CD4-positive, alpha-beta memory T cell (primary cell): ENCODE measurements at regions not wholly inside any gene's neighbourhood (a gene's known extent, or its start where the extent isn't known, plus 50 kb on each side); places are given as distances from the start of the nearest gene placed in this dataset.

Experiments used
- CTCF ChIA-PET: fragments of 350-600 bp; sonication (Branson Sonifier 250); formaldehyde crosslinking; loops from one replicate; lab custom pipeline; 2021; ENCODE audit warnings: inconsistent platforms; ENCODE audit not compliant: partially characterized antibody; lab: Charles Lee
- POLR2A ChIA-PET: fragments of 350-600 bp; sonication (Branson Sonifier 250); formaldehyde crosslinking; loops from one replicate; lab custom pipeline; 2021; ENCODE audit not compliant: partially characterized antibody; lab: Charles Lee
- DNase-seq, 5 donors: peaks; one replicate each; pipeline versions ENCODE4 v3.0.0 to v3.0.0-alpha.2; 2020 to 2022; ENCODE audit warnings: mixed read lengths in 1 of 5
- H3K27ac ChIP-seq: one replicate; pipeline ENCODE4 v1.7.0; 2013; ENCODE audit warnings: low read depth, low read length
- H3K27me3 ChIP-seq: 2 replicates; pipeline ENCODE4 v1.7.0; 2013; ENCODE audit warnings: mild to moderate bottlenecking, low read length, moderate library complexity; ENCODE audit not compliant: insufficient read depth
- H3K36me3 ChIP-seq: 2 replicates; pipeline ENCODE4 v1.7.0; 2013; ENCODE audit warnings: mild to moderate bottlenecking, low read length, moderate library complexity; ENCODE audit not compliant: insufficient read depth
- H3K4me1 ChIP-seq: 2 replicates; pipeline ENCODE4 v1.7.0; 2013; ENCODE audit warnings: mild to moderate bottlenecking, low read length, moderate library complexity; ENCODE audit not compliant: insufficient read depth
- H3K4me3 ChIP-seq, 2 donors: one replicate each; pipeline ENCODE4 v1.7.0; 2013; ENCODE audit warnings: low read length in 2 of 2, mild to moderate bottlenecking in 1 of 2
- H3K9me3 ChIP-seq, 2 donors: one replicate each; pipeline ENCODE4 v1.7.0; 2013; ENCODE audit warnings: low read length in 2 of 2, control low read depth in 1 of 2; ENCODE audit not compliant: control insufficient read depth in 1 of 2
- H3K27ac Mint-ChIP-seq, 7 donors: one replicate each; pipeline ENCODE4 v1.8.0; 2020 to 2021; ENCODE audit warnings: mixed read lengths in 7 of 7, mild to moderate bottlenecking in 6 of 7, inconsistent platforms in 3 of 7, moderate library complexity in 3 of 7
- H3K27me3 Mint-ChIP-seq, 2 donors: one replicate each; pipeline ENCODE4 v1.8.0; 2020 to 2021; ENCODE audit warnings: mixed read lengths in 2 of 2
- H3K36me3 Mint-ChIP-seq, 2 donors: one replicate each; pipeline ENCODE4 v1.8.0; 2020 to 2021; ENCODE audit warnings: mixed read lengths in 2 of 2, inconsistent platforms in 1 of 2, mild to moderate bottlenecking in 1 of 2
- H3K4me1 Mint-ChIP-seq, 4 donors: one replicate each; pipeline ENCODE4 v1.8.0; 2020 to 2021; ENCODE audit warnings: mixed read lengths in 4 of 4, mild to moderate bottlenecking in 1 of 4
- H3K4me3 Mint-ChIP-seq, 8 donors: one replicate each; pipeline ENCODE4 v1.8.0; 2020 to 2021; ENCODE audit warnings: mixed read lengths in 8 of 8, mild to moderate bottlenecking in 7 of 8, moderate library complexity in 6 of 8, inconsistent platforms in 3 of 8
- H3K9me3 Mint-ChIP-seq, 8 donors: one replicate each; pipeline ENCODE4 v1.8.0; 2020 to 2021; ENCODE audit warnings: mixed read lengths in 8 of 8, mild to moderate bottlenecking in 5 of 8, inconsistent platforms in 3 of 8, moderate library complexity in 1 of 8
- intact Hi-C: fragments of 100-400 bp; cut with micrococcal nuclease; formaldehyde crosslinking; loops from one replicate; pipeline ENCODE4 v1.15.1; 2023

- H3K27ac Mint-ChIP-seq, result no peak overlapping the region
- ChIA-PET CTCF (no interaction called here), POLR2A (no interaction called here)
- peaks cover 0 to 5% (median 0%) of the 10 kb centered on the region in 8 donors for H3K9me3 Mint-ChIP-seq
- no peak for DNase-seq
- Histone ChIP-seq H3K4me1 (no peaks in the 10 kb centered on the region), H3K27ac (no peak overlapping the region), H3K4me3 (no peak overlapping the region), H3K9me3 (no peaks in the 10 kb centered on the region), H3K27me3 (no peaks in the 10 kb centered on the region), H3K36me3 (no peaks in the 10 kb centered on the region)
- H3K4me3 Mint-ChIP-seq, result no peak overlapping the region
- H3K36me3 Mint-ChIP-seq, result no peaks in the 10 kb centered on the region
- no peaks in the 10 kb centered on the region for H3K27me3 Mint-ChIP-seq
- no peaks in the 10 kb centered on the region for H3K4me1 Mint-ChIP-seq
- intact Hi-C loops, result no loop called here
These were observed 256.2 kb upstream of the SMC2 start for GRCh38 chr9:103837940-103838339.

GRCh38 chr9:103839197-103839596, 254.9 kb upstream of the SMC2 start:
- Histone ChIP-seq H3K4me3 (no peak overlapping the region), H3K27me3 (no peaks in the 10 kb centered on the region), H3K27ac (no peak overlapping the region), H3K36me3 (no peaks in the 10 kb centered on the region), H3K4me1 (no peaks in the 10 kb centered on the region), H3K9me3 (no peaks in the 10 kb centered on the region)
- ChIA-PET POLR2A (no interaction called here), CTCF (no interaction called here)
- no peaks in the 10 kb centered on the region for H3K27me3 Mint-ChIP-seq
- no peak for DNase-seq
- H3K36me3 Mint-ChIP-seq, result no peaks in the 10 kb centered on the region
- H3K4me3 Mint-ChIP-seq, result no peak overlapping the region
- H3K4me1 Mint-ChIP-seq, result no peaks in the 10 kb centered on the region
- intact Hi-C loops, result no loop called here
- H3K27ac Mint-ChIP-seq, result no peak overlapping the region
- H3K9me3 Mint-ChIP-seq, result peaks cover 0 to 5% (median 0%) of the 10 kb centered on the region in 8 donors

- ChIA-PET CTCF (no interaction called here), POLR2A (no interaction called here)
- H3K4me1 ChIP-seq, result no peaks in the 10 kb centered on the region
- DNase-seq, result no peak
- H3K4me3 Mint-ChIP-seq, result no peak overlapping the region
- H3K27ac ChIP-seq, result no peak overlapping the region
- no peaks in the 10 kb centered on the region for H3K27me3 ChIP-seq
- no peaks in the 10 kb centered on the region for H3K27me3 Mint-ChIP-seq
- no peaks in the 10 kb centered on the region for H3K9me3 Mint-ChIP-seq
- H3K9me3 ChIP-seq, result no peaks in the 10 kb centered on the region
- H3K4me3 ChIP-seq, result no peak overlapping the region
- no peaks in the 10 kb centered on the region for H3K36me3 ChIP-seq
- intact Hi-C loops, result loop anchor here (10.0 kb wide), 1 partner anchor 57 kb away; no protein-coding TSS in a partner anchor
- H3K36me3 Mint-ChIP-seq, result no peaks in the 10 kb centered on the region
- no peak overlapping the region for H3K27ac Mint-ChIP-seq
- no peaks in the 10 kb centered on the region for H3K4me1 Mint-ChIP-seq
These were observed 226.2 kb upstream of the SMC2 start for GRCh38 chr9:103867886-103868285.

GRCh38 chr9:103872811-103873210, 221.3 kb upstream of the SMC2 start:
- intact Hi-C loops, result no loop called here

GRCh38 chr9:103881419-103881818, 212.7 kb upstream of the SMC2 start:
- no peaks in the 10 kb centered on the region for H3K36me3 ChIP-seq
- Mint-ChIP-seq H3K4me1 (no peaks in the 10 kb centered on the region), H3K27ac (no peak overlapping the region), H3K27me3 (no peaks in the 10 kb centered on the region), H3K4me3 (no peak overlapping the region), H3K36me3 (no peaks in the 10 kb centered on the region), H3K9me3 (peaks cover 0 to 5% (median 0%) of the 10 kb centered on the region in 8 donors)
- H3K9me3 ChIP-seq, result no peaks in the 10 kb centered on the region
- DNase-seq, result no peak
- H3K4me1 ChIP-seq, result no peaks in the 10 kb centered on the region
- H3K27ac ChIP-seq, result no peak overlapping the region
- ChIA-PET POLR2A (no interaction called here), CTCF (no interaction called here)
- H3K27me3 ChIP-seq, result no peaks in the 10 kb centered on the region
- no peak overlapping the region for H3K4me3 ChIP-seq
- intact Hi-C loops, result no loop called here

More at GRCh38 chr9:103872811-103873210, 221.3 kb upstream of the SMC2 start:
- Mint-ChIP-seq H3K36me3 (no peaks in the 10 kb centered on the region), H3K4me3 (no peak overlapping the region), H3K4me1 (no peaks in the 10 kb centered on the region), H3K9me3 (no peaks in the 10 kb centered on the region), H3K27me3 (no peaks in the 10 kb centered on the region), H3K27ac (no peak overlapping the region)
- H3K27me3 ChIP-seq, result no peaks in the 10 kb centered on the region
- no peaks in the 10 kb centered on the region for H3K9me3 ChIP-seq
- ChIA-PET CTCF (no interaction called here), POLR2A (no interaction called here)
- DNase-seq, result no peak
- no peak overlapping the region for H3K27ac ChIP-seq
- no peaks in the 10 kb centered on the region for H3K36me3 ChIP-seq
- no peaks in the 10 kb centered on the region for H3K4me1 ChIP-seq
- H3K4me3 ChIP-seq, result no peak overlapping the region

- no peaks in the 10 kb centered on the region for H3K36me3 ChIP-seq
- no peaks in the 10 kb centered on the region for H3K9me3 ChIP-seq
- Mint-ChIP-seq H3K27me3 (no peaks in the 10 kb centered on the region), H3K9me3 (peaks cover 0 to 2% (median 0%) of the 10 kb centered on the region in 8 donors), H3K4me3 (no peak overlapping the region), H3K27ac (no peak overlapping the region), H3K4me1 (no peaks in the 10 kb centered on the region), H3K36me3 (no peaks in the 10 kb centered on the region)
- intact Hi-C loops, result no loop called here
- no peak overlapping the region for H3K27ac ChIP-seq
- ChIA-PET CTCF (no interaction called here), POLR2A (no interaction called here)
- no peak overlapping the region for H3K4me3 ChIP-seq
- no peaks in the 10 kb centered on the region for H3K4me1 ChIP-seq
- no peak for DNase-seq
- no peaks in the 10 kb centered on the region for H3K27me3 ChIP-seq
These were observed 204.1 kb upstream of the SMC2 start for GRCh38 chr9:103889989-103890388.

- no peak overlapping the region for H3K27ac Mint-ChIP-seq
- H3K4me1 Mint-ChIP-seq, result no peaks in the 10 kb centered on the region
- DNase-seq, result no peak
- ChIA-PET CTCF (no interaction called here), POLR2A (no interaction called here)
- H3K4me1 ChIP-seq, result no peaks in the 10 kb centered on the region
- peaks cover 0 to 2% (median 0%) of the 10 kb centered on the region in 8 donors for H3K9me3 Mint-ChIP-seq
- no peak overlapping the region for H3K4me3 ChIP-seq
- no peaks in the 10 kb centered on the region for H3K36me3 Mint-ChIP-seq
- H3K27me3 ChIP-seq, result no peaks in the 10 kb centered on the region
- no peak overlapping the region for H3K27ac ChIP-seq
- intact Hi-C loops, result no loop called here
- no peaks in the 10 kb centered on the region for H3K9me3 ChIP-seq
- no peaks in the 10 kb centered on the region for H3K36me3 ChIP-seq
- H3K27me3 Mint-ChIP-seq, result no peaks in the 10 kb centered on the region
- H3K4me3 Mint-ChIP-seq, result no peak overlapping the region
These were observed 199.9 kb upstream of the SMC2 start for GRCh38 chr9:103894184-103894583.

GRCh38 chr9:103898550-103898949, 195.6 kb upstream of the SMC2 start:
- H3K36me3 ChIP-seq, result no peaks in the 10 kb centered on the region
- H3K27ac ChIP-seq, result no peak overlapping the region
- Mint-ChIP-seq H3K27ac (no peak overlapping the region), H3K36me3 (no peaks in the 10 kb centered on the region), H3K4me3 (no peak overlapping the region), H3K27me3 (no peaks in the 10 kb centered on the region), H3K9me3 (peaks cover 0 to 2% (median 0%) of the 10 kb centered on the region in 8 donors), H3K4me1 (no peaks in the 10 kb centered on the region)
- ChIA-PET CTCF (no interaction called here), POLR2A (no interaction called here)
- H3K27me3 ChIP-seq, result no peaks in the 10 kb centered on the region
- DNase-seq, result no peak
- H3K4me3 ChIP-seq, result no peak overlapping the region
- H3K4me1 ChIP-seq, result no peaks in the 10 kb centered on the region
- intact Hi-C loops, result no loop called here
- H3K9me3 ChIP-seq, result no peaks in the 10 kb centered on the region
